ENCODE measurements at regions not wholly inside any gene's neighbourhood (a gene's known extent, or its start where the extent isn't known, plus 50 kb on each side); places are given as distances from the start of the nearest gene placed in this dataset.

- Histone ChIP-seq H3K27me3 (ENCODE audit: control insufficient read depth in 3 of 3, insufficient read depth in 3 of 3, low read depth in 1 of 3, low read length in 3 of 3) (no peaks in the 10 kb centered on the region), H3K79me1 (ENCODE audit: low read depth, low read length) (no peaks in the 10 kb centered on the region), H2AFZ (ENCODE audit: low read length) (no peak overlapping the region), H3K4me2 (ENCODE audit: insufficient read depth, low read length, poor library complexity, severe bottlenecking) (no peak overlapping the region), H4K8ac (ENCODE audit: low read depth, low read length) (no peak overlapping the region), H2AK5ac (ENCODE audit: low read depth, low read length) (no peak overlapping the region), H3K4ac (ENCODE audit: low read length) (no peak overlapping the region), H3K23ac (ENCODE audit: low read depth, low read length, poor library complexity) (no peak overlapping the region), H2BK12ac (ENCODE audit: low read length) (no peak overlapping the region), H2BK15ac (ENCODE audit: low read length) (no peak overlapping the region), H2BK120ac (ENCODE audit: low read depth, low read length) (no peak overlapping the region), H3K9ac (ENCODE audit: low read depth, low read length, poor library complexity) (no peak overlapping the region), H3K4me1 (ENCODE audit: control insufficient read depth in 2 of 2, insufficient read depth in 1 of 2, low read depth in 1 of 2, low read length in 2 of 2) (no peaks in the 10 kb centered on the region), H3K18ac (ENCODE audit: low read length) (no peak overlapping the region), H3K9me3 (replicated peaks in 1 of 2; ENCODE audit: control insufficient read depth in 2 of 2, insufficient read depth in 1 of 2, low read depth in 1 of 2, low read length in 2 of 2) (no peaks in the 10 kb centered on the region), H4K91ac (ENCODE audit: low read depth, low read length, poor library complexity) (no peak overlapping the region), H3K27ac (replicated peaks; ENCODE audit: low read length) (no peak overlapping the region), H3K4me3 (ENCODE audit: low read length in 2 of 2) (no peak overlapping the region), H2BK5ac (ENCODE audit: low read length) (no peak overlapping the region), H3K14ac (ENCODE audit: low read length) (no peak overlapping the region), H3K36me3 (replicated peaks in 1 of 2; ENCODE audit: control insufficient read depth in 2 of 2, insufficient read depth in 2 of 2, low read length in 2 of 2) (no peaks in the 10 kb centered on the region)
- WGBS, 2 donors (ENCODE audit: extremely low coverage in 2 of 2, insufficient read length in 2 of 2, insufficient replicate concordance in 1 of 2): no CpG with 5 or more reads among the region's 2 CpGs
- DNase-seq (ENCODE audit: low spot score): no peak
Measured at GRCh38 chr18:1495387-1495786, 590.7 kb downstream of the ADCYAP1 start.

GRCh38 chr18:1496096-1496495 lies 591.4 kb downstream of the ADCYAP1 start:
- H4K91ac ChIP-seq (ENCODE audit: low read depth, low read length, poor library complexity): no peak overlapping the region
- H2AK5ac ChIP-seq (ENCODE audit: low read depth, low read length): no peak overlapping the region
- H2BK15ac ChIP-seq (ENCODE audit: low read length): no peak overlapping the region
- no peak overlapping the region for H3K4me2 ChIP-seq (ENCODE audit: insufficient read depth, low read length, poor library complexity, severe bottlenecking)
- H3K18ac ChIP-seq (ENCODE audit: low read length): no peak overlapping the region
- H3K9ac ChIP-seq (ENCODE audit: low read depth, low read length, poor library complexity): no peak overlapping the region
- H3K9me3 ChIP-seq (replicated peaks in 1 of 2; ENCODE audit: control insufficient read depth in 2 of 2, insufficient read depth in 1 of 2, low read depth in 1 of 2, low read length in 2 of 2): no peaks in the 10 kb centered on the region
- H3K27ac ChIP-seq (replicated peaks; ENCODE audit: low read length): no peak overlapping the region
- H2AFZ ChIP-seq (ENCODE audit: low read length): no peak overlapping the region
- no peaks in the 10 kb centered on the region for H3K4me1 ChIP-seq (ENCODE audit: control insufficient read depth in 2 of 2, insufficient read depth in 1 of 2, low read depth in 1 of 2, low read length in 2 of 2)
- no peaks in the 10 kb centered on the region for H3K27me3 ChIP-seq (ENCODE audit: control insufficient read depth in 3 of 3, insufficient read depth in 3 of 3, low read depth in 1 of 3, low read length in 3 of 3)
- no peak overlapping the region for H3K4me3 ChIP-seq (ENCODE audit: low read length in 2 of 2)
- no peak for DNase-seq (ENCODE audit: low spot score)
- no peaks in the 10 kb centered on the region for H3K79me1 ChIP-seq (ENCODE audit: low read depth, low read length)
- no peak overlapping the region for H4K8ac ChIP-seq (ENCODE audit: low read depth, low read length)
- H3K14ac ChIP-seq (ENCODE audit: low read length): no peak overlapping the region
- H3K23ac ChIP-seq (ENCODE audit: low read depth, low read length, poor library complexity): no peak overlapping the region
- no CpG with 5 or more reads among the region's 4 CpGs for WGBS, 2 donors (ENCODE audit: extremely low coverage in 2 of 2, insufficient read length in 2 of 2, insufficient replicate concordance in 1 of 2)
- H2BK12ac ChIP-seq (ENCODE audit: low read length): no peak overlapping the region
- H2BK120ac ChIP-seq (ENCODE audit: low read depth, low read length): no peak overlapping the region
- no peaks in the 10 kb centered on the region for H3K36me3 ChIP-seq (replicated peaks in 1 of 2; ENCODE audit: control insufficient read depth in 2 of 2, insufficient read depth in 2 of 2, low read length in 2 of 2)
- H3K4ac ChIP-seq (ENCODE audit: low read length): no peak overlapping the region
- no peak overlapping the region for H2BK5ac ChIP-seq (ENCODE audit: low read length)

DNA sequence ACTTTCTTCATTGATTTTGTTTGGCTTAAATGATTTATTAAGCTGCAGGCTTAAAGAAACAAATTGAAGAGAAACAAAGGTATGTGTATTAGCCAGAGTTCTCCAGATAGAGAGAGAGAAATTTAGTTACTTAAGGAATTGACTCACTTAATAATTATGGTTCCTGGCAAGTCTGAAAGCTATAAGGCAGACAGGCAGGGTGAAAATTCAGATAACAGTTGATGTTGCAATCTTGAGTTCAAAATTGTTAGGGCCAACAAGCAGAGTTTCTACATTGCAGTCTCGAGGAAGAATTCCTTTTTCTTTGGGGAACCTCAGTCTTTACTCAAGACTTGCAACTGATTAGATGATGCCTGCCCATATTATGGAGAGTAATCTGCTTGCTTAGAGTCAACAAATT lies 593.5 kb downstream of the ADCYAP1 start:
- H2BK12ac ChIP-seq (ENCODE audit: low read length): no peak overlapping the region
- H2BK120ac ChIP-seq (ENCODE audit: low read depth, low read length): no peak overlapping the region
- no peak overlapping the region for H3K4me3 ChIP-seq (ENCODE audit: low read length in 2 of 2)
- H3K4me2 ChIP-seq (ENCODE audit: insufficient read depth, low read length, poor library complexity, severe bottlenecking): no peak overlapping the region
- no peaks in the 10 kb centered on the region for H3K27me3 ChIP-seq (ENCODE audit: control insufficient read depth in 3 of 3, insufficient read depth in 3 of 3, low read depth in 1 of 3, low read length in 3 of 3)
- H3K4me1 ChIP-seq (ENCODE audit: control insufficient read depth in 2 of 2, insufficient read depth in 1 of 2, low read depth in 1 of 2, low read length in 2 of 2): no peaks in the 10 kb centered on the region
- WGBS, 2 donors (ENCODE audit: extremely low coverage in 2 of 2, insufficient read length in 2 of 2, insufficient replicate concordance in 1 of 2): no CpG with 5 or more reads among the region's 1 CpG
- no peak overlapping the region for H2BK15ac ChIP-seq (ENCODE audit: low read length)
- H2AFZ ChIP-seq (ENCODE audit: low read length): no peak overlapping the region
- H3K14ac ChIP-seq (ENCODE audit: low read length): no peak overlapping the region
- no peak overlapping the region for H3K9ac ChIP-seq (ENCODE audit: low read depth, low read length, poor library complexity)
- H3K27ac ChIP-seq (replicated peaks; ENCODE audit: low read length): no peak overlapping the region
- no peak overlapping the region for H3K4ac ChIP-seq (ENCODE audit: low read length)
- no peak overlapping the region for H3K23ac ChIP-seq (ENCODE audit: low read depth, low read length, poor library complexity)
- no peak overlapping the region for H3K18ac ChIP-seq (ENCODE audit: low read length)
- no peak for DNase-seq (ENCODE audit: low spot score)
- no peak overlapping the region for H4K8ac ChIP-seq (ENCODE audit: low read depth, low read length)
- no peaks in the 10 kb centered on the region for H3K9me3 ChIP-seq (replicated peaks in 1 of 2; ENCODE audit: control insufficient read depth in 2 of 2, insufficient read depth in 1 of 2, low read depth in 1 of 2, low read length in 2 of 2)
- H4K91ac ChIP-seq (ENCODE audit: low read depth, low read length, poor library complexity): no peak overlapping the region
- H2AK5ac ChIP-seq (ENCODE audit: low read depth, low read length): no peak overlapping the region
- no peaks in the 10 kb centered on the region for H3K36me3 ChIP-seq (replicated peaks in 1 of 2; ENCODE audit: control insufficient read depth in 2 of 2, insufficient read depth in 2 of 2, low read length in 2 of 2)
- H2BK5ac ChIP-seq (ENCODE audit: low read length): no peak overlapping the region
- no peaks in the 10 kb centered on the region for H3K79me1 ChIP-seq (ENCODE audit: low read depth, low read length)

DNA sequence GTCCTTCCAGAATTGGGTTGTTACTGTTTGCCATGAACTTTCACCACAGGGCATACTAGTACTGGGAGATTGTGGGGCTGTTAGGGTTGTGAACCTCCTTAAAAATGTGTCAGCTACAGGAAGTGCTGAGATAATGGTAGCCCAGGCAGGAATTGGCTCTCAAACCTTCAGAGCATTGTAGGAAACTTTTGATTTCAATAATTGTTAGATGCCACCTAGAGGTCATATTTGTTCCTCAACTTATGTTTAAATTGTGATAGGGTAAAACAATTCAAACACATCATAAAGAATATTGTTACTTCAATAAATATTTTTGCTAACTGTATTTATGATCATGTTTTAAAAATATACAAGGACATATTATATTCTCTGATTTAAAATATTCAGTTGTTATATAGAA lies 594.6 kb downstream of the ADCYAP1 start:
- H2BK120ac ChIP-seq (ENCODE audit: low read depth, low read length): no peak overlapping the region
- no peak overlapping the region for H2BK15ac ChIP-seq (ENCODE audit: low read length)
- no peak overlapping the region for H3K14ac ChIP-seq (ENCODE audit: low read length)
- H2AFZ ChIP-seq (ENCODE audit: low read length): no peak overlapping the region
- no peak overlapping the region for H2BK12ac ChIP-seq (ENCODE audit: low read length)
- no peaks in the 10 kb centered on the region for H3K79me1 ChIP-seq (ENCODE audit: low read depth, low read length)
- H3K4ac ChIP-seq (ENCODE audit: low read length): no peak overlapping the region
- H2BK5ac ChIP-seq (ENCODE audit: low read length): no peak overlapping the region
- H4K8ac ChIP-seq (ENCODE audit: low read depth, low read length): no peak overlapping the region
- H3K4me2 ChIP-seq (ENCODE audit: insufficient read depth, low read length, poor library complexity, severe bottlenecking): no peak overlapping the region
- H2AK5ac ChIP-seq (ENCODE audit: low read depth, low read length): no peak overlapping the region
- no peaks in the 10 kb centered on the region for H3K27me3 ChIP-seq (ENCODE audit: control insufficient read depth in 3 of 3, insufficient read depth in 3 of 3, low read depth in 1 of 3, low read length in 3 of 3)
- H3K23ac ChIP-seq (ENCODE audit: low read depth, low read length, poor library complexity): no peak overlapping the region
- H3K36me3 ChIP-seq (replicated peaks in 1 of 2; ENCODE audit: control insufficient read depth in 2 of 2, insufficient read depth in 2 of 2, low read length in 2 of 2): no peaks in the 10 kb centered on the region
- H3K9me3 ChIP-seq (replicated peaks in 1 of 2; ENCODE audit: control insufficient read depth in 2 of 2, insufficient read depth in 1 of 2, low read depth in 1 of 2, low read length in 2 of 2): no peaks in the 10 kb centered on the region
- no peak overlapping the region for H4K91ac ChIP-seq (ENCODE audit: low read depth, low read length, poor library complexity)
- no peak overlapping the region for H3K4me3 ChIP-seq (ENCODE audit: low read length in 2 of 2)
- DNase-seq (ENCODE audit: low spot score): no peak
- no peak overlapping the region for H3K18ac ChIP-seq (ENCODE audit: low read length)
- H3K9ac ChIP-seq (ENCODE audit: low read depth, low read length, poor library complexity): no peak overlapping the region
- H3K27ac ChIP-seq (replicated peaks; ENCODE audit: low read length): no peak overlapping the region
- no peaks in the 10 kb centered on the region for H3K4me1 ChIP-seq (ENCODE audit: control insufficient read depth in 2 of 2, insufficient read depth in 1 of 2, low read depth in 1 of 2, low read length in 2 of 2)
